ENCODE measurements at regions not wholly inside any gene's neighbourhood (a gene's known extent, or its start where the extent isn't known, plus 50 kb on each side); places are given as distances from the start of the nearest gene placed in this dataset.

GRCh38 chr6:165729307-165729936 is 66.4 kb upstream of the PDE10A start:
- H3K9me3 ChIP-seq = no peaks in the 10 kb centered on the region
- H3K4me1 ChIP-seq (replicated peaks) = no peaks in the 10 kb centered on the region
- no peak overlapping the region for H3K27ac ChIP-seq
- no peak overlapping the region for H3K4me3 ChIP-seq
- intact Hi-C loops (cut with DNase I) = no loop called here
- TF ChIP-seq POLR2A (IDR thresholded peaks at IDR 0.05) (no peak), POLR2AphosphoS5 (IDR thresholded peaks at IDR 0.05) (no peak), CTCF (IDR thresholded peaks at IDR 0.05) (peak; percentile 49 to 81 (median 59))
- no peaks in the 10 kb centered on the region for H3K36me3 ChIP-seq
- WGBS = 11% methylated on average over 1 of the region's 1 CpG
- no peaks in the 10 kb centered on the region for H3K27me3 ChIP-seq (replicated peaks; ENCODE audit: insufficient read depth)
- no peak for DNase-seq (ENCODE audit: low spot score)

GRCh38 chr6:165728216-165728615 is 65.2 kb upstream of the PDE10A start:
- Histone ChIP-seq H3K4me1 (replicated peaks) (no peaks in the 10 kb centered on the region), H3K4me3 (no peak overlapping the region), H3K27me3 (replicated peaks; ENCODE audit: insufficient read depth) (no peaks in the 10 kb centered on the region), H3K9me3 (no peaks in the 10 kb centered on the region), H3K27ac (no peak overlapping the region), H3K36me3 (no peaks in the 10 kb centered on the region)
- WGBS = 61% methylated on average over 2 of the region's 2 CpGs
- no peak for TF ChIP-seq CTCF (IDR thresholded peaks at IDR 0.05)
- no peak for TF ChIP-seq POLR2A (IDR thresholded peaks at IDR 0.05)
- TF ChIP-seq POLR2AphosphoS5 (IDR thresholded peaks at IDR 0.05) = no peak
- DNase-seq (ENCODE audit: low spot score) = no peak
- intact Hi-C loops (cut with DNase I) = no loop called here

- no peak for DNase-seq (ENCODE audit: low spot score)
- H3K27ac ChIP-seq = no peak overlapping the region
- no peaks in the 10 kb centered on the region for H3K4me1 ChIP-seq (replicated peaks)
- H3K9me3 ChIP-seq = no peaks in the 10 kb centered on the region
- intact Hi-C loops (cut with DNase I) = no loop called here
- H3K4me3 ChIP-seq = no peak overlapping the region
- TF ChIP-seq POLR2A (IDR thresholded peaks at IDR 0.05) (no peak), POLR2AphosphoS5 (IDR thresholded peaks at IDR 0.05) (no peak), CTCF (IDR thresholded peaks at IDR 0.05) (no peak)
- no peaks in the 10 kb centered on the region for H3K36me3 ChIP-seq
- WGBS = 67% methylated on average over 23 of the region's 23 CpGs
- no peaks in the 10 kb centered on the region for H3K27me3 ChIP-seq (replicated peaks; ENCODE audit: insufficient read depth)
These were observed 63.9 kb upstream of the PDE10A start for GRCh38 chr6:165726965-165727381.

GRCh38 chr6:165726290-165726875 is 63.3 kb upstream of the PDE10A start:
- Histone ChIP-seq H3K4me3 (no peak overlapping the region), H3K36me3 (no peaks in the 10 kb centered on the region), H3K27ac (no peak overlapping the region), H3K9me3 (no peaks in the 10 kb centered on the region), H3K4me1 (replicated peaks) (no peaks in the 10 kb centered on the region), H3K27me3 (replicated peaks; ENCODE audit: insufficient read depth) (no peaks in the 10 kb centered on the region)
- TF ChIP-seq CTCF (IDR thresholded peaks at IDR 0.05) (no peak), POLR2AphosphoS5 (IDR thresholded peaks at IDR 0.05) (no peak), POLR2A (IDR thresholded peaks at IDR 0.05) (no peak)
- 86% methylated on average over 25 of the region's 25 CpGs for WGBS
- intact Hi-C loops (cut with DNase I) = no loop called here
- DNase-seq (ENCODE audit: low spot score) = no peak

- H3K27me3 ChIP-seq (replicated peaks; ENCODE audit: insufficient read depth) = no peaks in the 10 kb centered on the region
- no peaks in the 10 kb centered on the region for H3K36me3 ChIP-seq
- H3K9me3 ChIP-seq = no peaks in the 10 kb centered on the region
- 95% methylated on average over 7 of the region's 7 CpGs for WGBS
- H3K27ac ChIP-seq = no peak overlapping the region
- no peak overlapping the region for H3K4me3 ChIP-seq
- no peak for DNase-seq (ENCODE audit: low spot score)
- H3K4me1 ChIP-seq (replicated peaks) = no peaks in the 10 kb centered on the region
- intact Hi-C loops (cut with DNase I) = no loop called here
- TF ChIP-seq POLR2AphosphoS5 (IDR thresholded peaks at IDR 0.05) = no peak
- TF ChIP-seq POLR2A (IDR thresholded peaks at IDR 0.05) = no peak
- no peak for TF ChIP-seq CTCF (IDR thresholded peaks at IDR 0.05)
These were observed 62.2 kb upstream of the PDE10A start for GRCh38 chr6:165725201-165725600.

Measured in prostate gland (tissue), 2 donors.